ENCODE measurements at regions not wholly inside any gene's neighbourhood (a gene's known extent, or its start where the extent isn't known, plus 50 kb on each side); places are given as distances from the start of the nearest gene placed in this dataset.

GRCh38 chr1:36560177-36560576 lies 77.5 kb upstream of the CSF3R start:
- no peak for DNase-seq
- no peak for TF ChIP-seq POLR2A (IDR thresholded peaks at IDR 0.05)
- TF ChIP-seq, protein P1, sequence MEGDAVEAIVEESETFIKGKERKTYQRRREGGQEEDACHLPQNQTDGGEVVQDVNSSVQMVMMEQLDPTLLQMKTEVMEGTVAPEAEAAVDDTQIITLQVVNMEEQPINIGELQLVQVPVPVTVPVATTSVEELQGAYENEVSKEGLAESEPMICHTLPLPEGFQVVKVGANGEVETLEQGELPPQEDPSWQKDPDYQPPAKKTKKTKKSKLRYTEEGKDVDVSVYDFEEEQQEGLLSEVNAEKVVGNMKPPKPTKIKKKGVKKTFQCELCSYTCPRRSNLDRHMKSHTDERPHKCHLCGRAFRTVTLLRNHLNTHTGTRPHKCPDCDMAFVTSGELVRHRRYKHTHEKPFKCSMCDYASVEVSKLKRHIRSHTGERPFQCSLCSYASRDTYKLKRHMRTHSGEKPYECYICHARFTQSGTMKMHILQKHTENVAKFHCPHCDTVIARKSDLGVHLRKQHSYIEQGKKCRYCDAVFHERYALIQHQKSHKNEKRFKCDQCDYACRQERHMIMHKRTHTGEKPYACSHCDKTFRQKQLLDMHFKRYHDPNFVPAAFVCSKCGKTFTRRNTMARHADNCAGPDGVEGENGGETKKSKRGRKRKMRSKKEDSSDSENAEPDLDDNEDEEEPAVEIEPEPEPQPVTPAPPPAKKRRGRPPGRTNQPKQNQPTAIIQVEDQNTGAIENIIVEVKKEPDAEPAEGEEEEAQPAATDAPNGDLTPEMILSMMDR (IDR thresholded peaks at IDR 0.05) = no peak
- no peak for ATAC-seq
- intact Hi-C loops (cut with DNase I) = no loop called here
- Histone ChIP-seq H3K36me3 (no peaks in the 10 kb centered on the region), H3K27me3 (peaks cover 0 to 23% (median 5%) of the 10 kb centered on the region in 9 donors), H3K4me3 (no peak overlapping the region), H3K27ac (no peak overlapping the region), H3K9me3 (no peaks in the 10 kb centered on the region), H3K4me1 (no peaks in the 10 kb centered on the region)
- 70 to 78% (median 76%) methylated on average over 7 to 8 of the region's 8 CpGs for WGBS, 4 donors

- DNase-seq (no peak), ATAC-seq (no peak)
- 69 to 78% (median 72%) methylated on average over 8 of the region's 8 CpGs for WGBS, 4 donors
- Histone ChIP-seq H3K27ac (no peak overlapping the region), H3K27me3 (peaks cover 3 to 33% (median 8%) of the 10 kb centered on the region in 9 donors), H3K36me3 (no peaks in the 10 kb centered on the region), H3K9me3 (no peaks in the 10 kb centered on the region), H3K4me3 (no peak overlapping the region), H3K4me1 (no peaks in the 10 kb centered on the region)
- intact Hi-C loops (cut with DNase I) = no loop called here
- TF ChIP-seq, protein P1 (IDR thresholded peaks at IDR 0.05) = no peak
- TF ChIP-seq POLR2A (IDR thresholded peaks at IDR 0.05) = no peak
Measured at GRCh38 chr1:36559061-36559460, 76.3 kb upstream of the CSF3R start.

DNA sequence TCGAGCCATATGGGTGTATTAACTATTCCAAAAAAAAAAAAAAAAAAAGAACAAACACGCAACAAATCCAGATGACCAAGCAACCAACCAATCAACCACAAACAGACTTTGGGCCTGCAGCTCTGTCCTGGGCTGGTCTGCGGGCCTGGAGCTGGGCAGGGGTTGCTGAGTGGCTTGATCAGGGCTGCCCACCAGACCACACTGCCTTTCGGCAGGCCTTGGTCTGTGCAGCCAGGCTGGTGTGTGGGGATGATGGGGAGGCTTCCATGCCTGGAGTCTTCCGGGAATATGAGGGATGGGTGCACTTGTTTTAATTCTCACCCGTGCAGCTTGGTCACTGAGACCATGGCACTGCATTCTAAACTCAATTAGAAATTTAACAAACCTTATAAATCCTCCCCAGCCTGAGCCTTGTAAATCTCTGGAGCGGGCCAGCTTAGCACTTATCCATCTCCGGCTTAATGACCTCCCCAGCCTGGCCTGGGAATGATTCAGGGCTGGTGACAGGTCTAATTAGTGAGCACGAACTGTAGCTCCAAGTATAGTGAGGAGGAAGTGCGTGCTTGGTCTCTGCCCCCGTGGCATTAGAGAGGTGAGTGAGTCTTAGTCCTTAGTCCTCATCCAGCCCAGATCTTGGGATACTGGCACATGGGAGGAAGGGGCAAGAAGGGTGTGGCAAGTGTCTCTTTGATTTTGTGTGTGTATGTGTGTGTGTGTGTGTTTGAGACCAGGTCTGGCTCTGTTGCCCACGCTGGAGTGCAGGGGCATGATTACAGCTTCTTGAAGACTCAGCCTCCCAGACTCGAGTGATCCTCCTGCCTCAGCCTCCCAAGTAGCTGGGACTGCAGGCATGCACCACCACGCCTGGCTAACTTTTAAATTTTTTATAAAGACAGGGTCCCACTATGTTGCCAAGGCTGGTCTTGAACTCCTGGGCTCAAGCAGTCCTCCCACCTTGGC lies 74.6 kb upstream of the CSF3R start:
- H3K4me1 ChIP-seq = no peaks in the 10 kb centered on the region
- intact Hi-C loops (cut with DNase I) = no loop called here
- no peak for TF ChIP-seq POLR2A (IDR thresholded peaks at IDR 0.05)
- DNase-seq (no peak), ATAC-seq (no peak)
- no peaks in the 10 kb centered on the region for H3K36me3 ChIP-seq
- no peak overlapping the region for H3K4me3 ChIP-seq
- 60 to 66% (median 64%) methylated on average over 14 of the region's 14 CpGs for WGBS, 4 donors
- no peak overlapping the region for H3K27ac ChIP-seq
- peaks cover 3 to 49% (median 24%) of the 10 kb centered on the region in 9 donors for H3K27me3 ChIP-seq
- no peaks in the 10 kb centered on the region for H3K9me3 ChIP-seq

GRCh38 chr1:36555041-36555440 lies 72.3 kb upstream of the CSF3R start:
- no peak for ATAC-seq

More at GRCh38 chr1:36555041-36555440, 72.3 kb upstream of the CSF3R start:
- Histone ChIP-seq H3K9me3 (no peaks in the 10 kb centered on the region), H3K4me3 (no peak overlapping the region), H3K27me3 (peaks cover 3 to 69% (median 35%) of the 10 kb centered on the region in 9 donors), H3K4me1 (no peaks in the 10 kb centered on the region), H3K36me3 (no peaks in the 10 kb centered on the region), H3K27ac (no peak overlapping the region)
- WGBS, 4 donors = 64 to 79% (median 74%) methylated on average over 5 of the region's 5 CpGs
- TF ChIP-seq, protein P1 (IDR thresholded peaks at IDR 0.05) = no peak
- no peak for TF ChIP-seq POLR2A (IDR thresholded peaks at IDR 0.05)
- intact Hi-C loops (cut with DNase I) = no loop called here
- no peak for DNase-seq

Data from heart left ventricle (tissue), 16 donors.